ENCODE measurements at regions not wholly inside any gene's neighbourhood (a gene's known extent, or its start where the extent isn't known, plus 50 kb on each side); places are given as distances from the start of the nearest gene placed in this dataset.

- no peak for DNase-seq
Observed at GRCh38 chrX:10393241-10393640, 227.1 kb downstream of the MID1 start.

GRCh38 chrX:10393899-10394298 lies 226.5 kb downstream of the MID1 start:
- DNase-seq, result no peak

GRCh38 chrX:10395179-10395578 lies 225.2 kb downstream of the MID1 start:
- DNase-seq, result no peak

Measured in left kidney (tissue), 1 donor.